HG03045 (cell line): ENCODE measurements at regions not wholly inside any gene's neighbourhood (a gene's known extent, or its start where the extent isn't known, plus 50 kb on each side); places are given as distances from the start of the nearest gene placed in this dataset.
A peak's percentile ranks its signal among the peaks of the same experiment; 100 is the strongest.

Experiments used
- ATAC-seq: cut with Tn5 transposase; IDR thresholded peaks from one replicate; pipeline ENCODE4 v1.9.1; 2021; ENCODE audit warnings: mild to moderate bottlenecking, moderate library complexity; ENCODE audit not compliant: unreplicated experiment

GRCh38 chr2:33890686-33891085, 291.6 kb upstream of the FAM98A start:
- no peak for ATAC-seq

- ATAC-seq, result no peak
Measured at GRCh38 chr2:33877348-33878016, 278.4 kb upstream of the FAM98A start.

- no peak for ATAC-seq
Measured at GRCh38 chr2:33873076-33873605, 274.0 kb upstream of the FAM98A start.

DNA sequence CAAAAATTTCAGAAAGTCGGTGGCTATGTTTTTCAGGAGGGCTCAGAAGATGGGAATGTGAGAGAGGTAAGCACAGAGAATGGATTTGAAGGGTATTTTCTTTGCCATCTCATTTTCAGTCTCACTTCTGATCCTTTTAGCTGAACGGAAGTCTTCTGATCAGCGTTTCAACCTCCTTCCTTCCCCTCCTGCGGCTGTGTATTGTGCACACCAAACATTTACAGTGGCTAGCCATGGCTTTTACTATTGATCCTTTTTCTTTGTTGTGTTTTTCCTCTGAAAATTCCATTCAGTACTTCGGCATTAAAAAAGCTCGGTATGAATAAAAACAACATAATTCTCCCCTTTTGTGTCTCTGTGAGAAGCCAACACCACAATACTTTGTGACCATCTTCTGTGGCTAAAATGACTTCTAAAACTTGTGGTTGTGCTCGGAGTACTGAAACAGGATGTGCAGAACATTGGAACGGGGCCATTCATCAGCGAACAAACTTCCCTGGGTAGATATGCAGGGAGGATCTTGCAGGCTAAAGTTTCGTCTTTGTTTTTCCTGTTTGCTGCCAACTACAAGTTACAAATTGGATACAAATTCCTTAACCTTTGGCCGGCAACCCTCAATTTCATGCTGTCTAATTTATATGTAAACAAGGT, 260.8 kb upstream of the FAM98A start:
- no peak for ATAC-seq

DNA sequence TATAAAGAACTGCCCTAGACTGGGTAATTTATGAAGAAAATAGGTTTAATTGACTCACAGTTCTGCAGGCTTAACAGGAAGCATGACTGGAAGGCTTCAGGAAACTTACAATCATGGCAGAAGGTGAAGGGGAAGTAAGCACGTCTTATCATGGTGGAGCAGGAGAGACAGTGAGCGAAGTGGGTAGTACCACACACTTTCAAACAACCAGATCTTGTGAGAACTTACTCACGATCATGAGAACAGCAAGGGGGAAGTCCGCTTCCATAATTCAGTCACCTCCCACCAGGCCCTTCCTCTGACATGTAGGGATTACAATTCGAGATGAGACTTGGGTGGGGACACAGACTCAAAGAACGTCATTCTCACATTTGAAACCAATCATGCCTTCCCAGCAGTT, 260.1 kb upstream of the FAM98A start:
- no peak for ATAC-seq

DNA sequence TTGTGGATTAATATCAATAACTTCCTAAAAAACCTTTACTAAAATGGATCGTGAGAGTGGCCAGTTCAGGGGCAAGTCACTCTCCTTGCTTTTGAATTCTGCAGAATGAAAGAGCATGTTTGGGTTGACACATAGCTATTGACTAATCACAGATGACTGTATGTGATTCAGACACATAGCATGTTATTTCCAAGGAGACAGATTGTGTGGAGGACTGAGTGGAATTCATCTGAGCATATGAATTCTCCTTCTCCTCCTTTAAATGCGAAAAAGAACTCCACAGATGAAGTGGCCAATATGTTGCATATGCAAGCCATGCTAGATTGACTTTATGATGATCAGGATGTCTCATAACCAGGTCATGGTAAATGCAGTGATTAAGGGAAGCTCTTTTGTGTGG, 249.4 kb upstream of the FAM98A start:
- ATAC-seq, result no peak

GRCh38 chr2:33839791-33840190, 240.7 kb upstream of the FAM98A start:
- no peak for ATAC-seq

- no peak for ATAC-seq
Measured at GRCh38 chr2:33836628-33837027, 237.5 kb upstream of the FAM98A start.

- no peak for ATAC-seq
Measured at GRCh38 chr2:33835911-33836310, 236.8 kb upstream of the FAM98A start.

DNA sequence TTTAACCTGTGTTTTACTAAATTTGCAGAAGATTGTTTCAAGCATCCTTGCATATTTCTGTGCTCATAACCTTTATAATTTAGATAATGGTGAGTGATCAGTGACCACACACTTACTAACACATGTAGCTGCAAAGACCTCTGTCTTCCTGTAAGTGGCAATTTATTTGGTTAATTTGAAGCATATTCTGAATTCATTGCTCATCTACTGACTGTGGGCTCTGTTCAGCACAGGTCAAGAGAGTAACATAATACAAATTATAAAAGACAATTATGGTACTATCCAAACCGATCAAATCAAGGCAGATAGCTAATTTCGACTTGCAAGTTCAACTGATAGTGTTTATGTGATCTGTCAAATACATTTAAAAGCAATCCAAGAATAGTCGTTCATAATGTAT, 223.9 kb upstream of the FAM98A start:
- ATAC-seq, result no peak

DNA sequence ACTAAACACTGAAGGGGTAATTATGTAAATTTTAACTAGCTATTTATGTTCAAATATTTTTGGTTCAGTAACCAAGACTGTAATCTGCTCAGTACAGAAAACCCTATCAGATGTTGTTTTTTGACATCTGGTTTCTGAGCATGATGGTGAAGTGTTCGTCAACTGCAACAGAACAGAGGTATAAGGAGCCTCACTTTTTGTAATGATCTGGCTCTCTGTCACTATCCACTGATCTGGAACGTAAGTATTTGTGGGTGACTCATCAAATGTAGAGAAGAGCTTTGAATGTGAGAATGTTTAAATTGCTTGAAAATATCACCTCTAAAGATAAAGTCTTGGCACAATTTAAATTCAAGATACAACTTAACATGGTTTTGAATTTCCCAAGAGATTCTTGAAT, 213.6 kb upstream of the FAM98A start:
- ATAC-seq, result no peak

DNA sequence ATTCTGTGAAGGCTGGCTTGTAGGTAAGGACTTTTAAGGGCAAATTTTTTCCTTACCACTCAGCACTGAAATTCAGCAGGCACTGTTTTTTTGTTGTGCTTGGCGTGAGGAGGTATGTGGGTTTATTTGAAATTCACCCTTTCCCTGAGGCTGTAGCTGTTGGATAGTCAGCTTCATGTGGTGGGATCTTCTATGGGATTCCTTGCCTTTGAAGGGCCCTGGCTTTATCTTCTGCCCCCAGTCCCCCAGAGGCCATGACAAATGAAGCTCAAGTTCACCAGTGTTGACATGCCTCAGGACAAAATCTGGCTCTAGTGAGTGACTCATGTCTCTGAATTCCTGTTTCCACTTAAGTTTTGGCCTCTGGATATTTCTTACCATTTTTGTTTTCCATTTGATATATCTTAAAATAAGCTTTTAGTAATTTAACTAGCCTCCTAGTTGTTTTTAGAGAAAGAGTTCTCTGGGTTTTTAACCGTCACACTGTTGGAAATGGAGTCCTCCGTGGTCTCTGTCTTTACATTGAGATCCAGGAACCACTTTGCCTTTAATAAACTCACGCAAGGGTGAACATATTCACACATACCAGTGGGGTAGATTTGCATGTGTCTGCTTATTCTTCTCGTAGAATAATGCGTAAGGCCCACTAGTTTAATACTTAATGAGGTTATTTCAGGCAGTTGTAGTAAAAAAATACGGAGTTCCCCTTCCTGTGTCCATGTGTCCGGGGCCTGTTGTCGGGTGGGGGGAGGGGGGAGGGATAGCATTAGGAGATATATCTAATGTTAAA, 211.1 kb upstream of the FAM98A start:
- no peak for ATAC-seq

DNA sequence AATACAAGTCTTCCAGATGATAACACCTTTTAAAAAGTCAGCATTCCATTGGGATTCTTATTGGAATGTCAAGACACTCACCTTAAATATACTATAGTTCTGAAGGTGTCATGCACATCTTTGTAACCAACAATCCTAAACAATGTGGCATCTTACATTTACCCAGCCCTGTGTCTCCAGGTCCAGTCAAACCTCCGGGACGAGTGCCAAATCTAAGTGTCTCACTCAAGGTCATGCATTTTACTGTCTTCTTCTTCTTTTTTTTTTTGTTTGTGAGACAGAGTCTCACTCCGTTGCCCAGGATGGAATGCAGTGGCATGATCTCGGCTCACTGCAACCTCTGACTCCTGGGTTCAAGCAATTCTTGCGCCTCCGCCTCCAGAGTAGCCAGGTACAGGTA, 206.9 kb upstream of the FAM98A start:
- no peak for ATAC-seq

DNA sequence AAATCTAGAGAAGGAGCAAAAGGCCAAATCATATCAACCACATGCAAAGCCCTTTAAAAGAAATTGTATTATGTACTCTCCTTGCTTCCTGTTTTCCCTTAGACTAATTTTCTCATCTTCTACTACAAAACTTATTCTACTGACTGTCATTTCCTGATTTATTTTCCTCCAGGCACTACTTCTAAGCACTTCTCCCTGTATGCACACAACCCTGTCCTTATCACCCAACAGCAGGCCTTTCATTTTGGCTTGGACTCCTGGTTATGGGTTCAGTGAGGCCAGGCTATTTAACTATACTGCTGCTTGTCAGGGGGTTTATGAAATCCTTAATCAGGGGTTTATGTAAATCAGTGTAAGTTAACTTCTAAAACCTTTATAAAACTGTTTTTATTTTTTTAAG, 205.1 kb upstream of the FAM98A start:
- no peak for ATAC-seq

DNA sequence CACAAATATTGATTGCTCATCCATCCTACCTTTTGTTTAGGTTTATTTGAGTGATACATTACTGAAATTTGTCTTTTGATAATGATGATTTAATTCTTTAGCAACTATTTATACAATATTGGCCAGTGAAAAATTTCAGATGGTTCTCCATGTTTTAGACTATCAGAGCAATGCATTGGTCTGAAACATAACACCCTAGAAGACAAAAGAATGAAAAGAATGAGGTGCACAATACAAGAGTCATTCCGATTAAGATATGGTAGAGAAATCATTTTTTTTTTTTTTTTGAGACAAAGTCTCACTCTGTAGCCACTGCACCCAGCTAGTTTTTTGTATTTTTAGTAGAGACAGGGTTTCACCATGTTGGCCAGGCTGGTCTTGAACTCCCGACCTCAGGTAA, 197.4 kb upstream of the FAM98A start:
- no peak for ATAC-seq

GRCh38 chr2:33791625-33792024, 192.5 kb upstream of the FAM98A start:
- no peak for ATAC-seq

DNA sequence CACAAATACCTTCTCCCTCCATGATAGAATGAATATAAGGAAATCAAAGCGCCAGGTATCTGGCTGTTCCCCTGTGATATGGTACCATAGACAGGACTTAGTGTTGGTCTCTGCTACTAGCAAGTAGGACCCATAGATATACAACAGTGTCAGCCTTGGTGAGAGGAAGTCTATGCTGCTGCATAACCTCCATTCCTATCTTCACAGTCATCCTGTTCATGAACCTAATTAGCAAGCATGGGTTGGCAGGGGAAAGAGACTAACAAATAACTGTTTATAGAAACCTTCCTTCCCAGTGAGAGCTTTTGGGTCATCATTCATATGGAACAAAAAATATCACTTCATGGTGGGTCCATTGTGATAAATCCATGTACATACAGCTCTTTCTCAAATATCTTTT, 188.9 kb upstream of the FAM98A start:
- no peak for ATAC-seq

DNA sequence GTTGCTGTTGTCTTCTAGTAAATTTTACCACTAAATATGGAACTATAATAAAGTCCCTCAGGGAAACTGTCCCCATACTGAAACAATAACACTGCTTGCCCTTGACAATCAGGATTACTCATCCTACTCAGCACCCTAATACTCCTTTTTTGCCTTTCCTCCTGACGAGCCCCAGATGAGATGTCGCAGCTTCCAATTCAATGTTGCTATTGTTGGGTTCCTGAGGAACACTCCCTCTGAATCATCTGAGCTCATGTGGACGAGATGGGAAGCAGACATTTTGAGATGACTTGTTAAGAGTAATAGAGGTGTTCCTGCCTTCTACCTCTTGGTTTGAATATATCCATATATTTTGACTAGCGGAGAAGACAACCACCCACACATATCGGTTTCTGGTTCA, 187.8 kb upstream of the FAM98A start:
- ATAC-seq, result no peak

- ATAC-seq, result peak; percentile 90
Measured at GRCh38 chr2:33785201-33786106, 186.4 kb upstream of the FAM98A start.

- ATAC-seq, result peak; percentile 4
Measured at GRCh38 chr2:33784488-33784887, 185.4 kb upstream of the FAM98A start.
